Endothelial cell of hepatic sinusoid (primary cell): ENCODE measurements at regions not wholly inside any gene's neighbourhood (a gene's known extent, or its start where the extent isn't known, plus 50 kb on each side); places are given as distances from the start of the nearest gene placed in this dataset.

Experiments
- in situ Hi-C: cut with HindIII; loops from 2 replicates; pipeline ENCODE4 v1.10.0; 2017; ENCODE audit warnings: low sequenced_read_pairs

GRCh38 chr6:23454080-23454976, 671.7 kb upstream of the NRSN1 start:
- in situ Hi-C loops: no loop called here

GRCh38 chr6:23455754-23456153, 670.3 kb upstream of the NRSN1 start:
- in situ Hi-C loops: no loop called here

GRCh38 chr6:23456396-23456795, 669.6 kb upstream of the NRSN1 start:
- in situ Hi-C loops: no loop called here

- in situ Hi-C loops: no loop called here
Measured at GRCh38 chr6:23457321-23457720, 668.7 kb upstream of the NRSN1 start.

GRCh38 chr6:23465912-23466311, 660.1 kb upstream of the NRSN1 start:
- in situ Hi-C loops: no loop called here

GRCh38 chr6:23477586-23477985, 648.4 kb upstream of the NRSN1 start:
- in situ Hi-C loops: no loop called here

- in situ Hi-C loops: no loop called here
Measured at GRCh38 chr6:23478312-23478711, 647.7 kb upstream of the NRSN1 start.

GRCh38 chr6:23483896-23484295, 642.1 kb upstream of the NRSN1 start:
- in situ Hi-C loops: no loop called here

GRCh38 chr6:23494367-23494766, 631.6 kb upstream of the NRSN1 start:
- in situ Hi-C loops: no loop called here

- in situ Hi-C loops: no loop called here
Measured at GRCh38 chr6:23498013-23498412, 628.0 kb upstream of the NRSN1 start.

GRCh38 chr6:23499549-23499948, 626.5 kb upstream of the NRSN1 start:
- in situ Hi-C loops: no loop called here

- in situ Hi-C loops: no loop called here
Measured at GRCh38 chr6:23503173-23503572, 622.8 kb upstream of the NRSN1 start.

- in situ Hi-C loops: no loop called here
Measured at GRCh38 chr6:23505026-23505425, 621.0 kb upstream of the NRSN1 start.

- in situ Hi-C loops: no loop called here
Measured at GRCh38 chr6:23510778-23511510, 615.1 kb upstream of the NRSN1 start.

- in situ Hi-C loops: no loop called here
Measured at GRCh38 chr6:23511817-23512216, 614.2 kb upstream of the NRSN1 start.

- in situ Hi-C loops: no loop called here
Measured at GRCh38 chr6:23518294-23518693, 607.7 kb upstream of the NRSN1 start.

GRCh38 chr6:23522792-23523547, 603.0 kb upstream of the NRSN1 start:
- in situ Hi-C loops: no loop called here

GRCh38 chr6:23523771-23524170, 602.2 kb upstream of the NRSN1 start:
- in situ Hi-C loops: no loop called here

- in situ Hi-C loops: no loop called here
Measured at GRCh38 chr6:23524548-23524947, 601.5 kb upstream of the NRSN1 start.

GRCh38 chr6:23526526-23526925, 599.5 kb upstream of the NRSN1 start:
- in situ Hi-C loops: no loop called here

GRCh38 chr6:23529902-23530301, 596.1 kb upstream of the NRSN1 start:
- in situ Hi-C loops: no loop called here
